MCF 10A (cell line): ENCODE measurements at regions not wholly inside any gene's neighbourhood (a gene's known extent, or its start where the extent isn't known, plus 50 kb on each side); places are given as distances from the start of the nearest gene placed in this dataset.
"Not testable (repeated sequence)": the region's sequence is repeated elsewhere in the genome, so short reads cannot be mapped to it uniquely, and the experiment has no call there.

Experiments used
- BruUV-seq: library from RNA; stranded (reverse); fragments of 400-500 nt; replicated peaks from 2 replicates; lab custom pipeline; 2021; lab: Mats Ljungman, UMichigan
- CTCF ChIA-PET: fragments of 300-600 bp; sonication (Branson Sonifier 250); formaldehyde crosslinking; extraction: SDS; loops from one replicate; lab custom pipeline; 2021; ENCODE audit warnings: antibody characterized with exemption, inconsistent platforms; lab: Yijun Ruan, JAX
- POLR2A ChIA-PET: fragments of 300-600, 350-650 bp; sonication (Branson Sonifier 250); formaldehyde crosslinking; extraction: SDS; loops from one replicate; lab custom pipeline; 2020; ENCODE audit warnings: antibody characterized with exemption, inconsistent platforms; lab: Yijun Ruan, JAX
- DNase-seq: peaks from one replicate; pipeline ENCODE4 v3.0.0-alpha.2; 2018; ENCODE audit not compliant: unreplicated experiment
- H3K27ac Mint-ChIP-seq: one replicate; pipeline ENCODE4 v1.8.0; 2022; ENCODE audit warnings: mild to moderate bottlenecking, low read depth, mixed read lengths; ENCODE audit not compliant: unreplicated experiment
- H3K27me3 Mint-ChIP-seq: one replicate; pipeline ENCODE4 v1.8.0; 2022; ENCODE audit warnings: mixed read lengths; ENCODE audit not compliant: insufficient read depth, unreplicated experiment
- H3K36me3 Mint-ChIP-seq: one replicate; pipeline ENCODE4 v1.8.0; 2022; ENCODE audit warnings: mild to moderate bottlenecking, moderate library complexity, mixed read lengths; ENCODE audit not compliant: insufficient read depth, unreplicated experiment
- H3K4me1 Mint-ChIP-seq: one replicate; pipeline ENCODE4 v1.8.0; 2022; ENCODE audit warnings: mixed read lengths; ENCODE audit not compliant: insufficient read depth, unreplicated experiment
- H3K4me3 Mint-ChIP-seq: one replicate; pipeline ENCODE4 v1.8.0; 2022; ENCODE audit warnings: mild to moderate bottlenecking, moderate library complexity, mixed read lengths; ENCODE audit not compliant: unreplicated experiment
- H3K9me3 Mint-ChIP-seq: one replicate; pipeline ENCODE4 v1.8.0; 2022; ENCODE audit warnings: mixed read lengths; ENCODE audit not compliant: unreplicated experiment
- intact Hi-C: fragments of 100-400 bp; cut with micrococcal nuclease; formaldehyde crosslinking; loops from 2 replicates; pipeline ENCODE4 v1.14.1; 2022
- TF ChIP-seq, protein P1 (sequence below): fragments of 200-600 bp; IDR thresholded peaks from one replicate; pipeline ENCODE4 v1.8.0; 2022; ENCODE audit warnings: antibody characterized with exemption, mild to moderate bottlenecking; ENCODE audit not compliant: unreplicated experiment

DNA sequence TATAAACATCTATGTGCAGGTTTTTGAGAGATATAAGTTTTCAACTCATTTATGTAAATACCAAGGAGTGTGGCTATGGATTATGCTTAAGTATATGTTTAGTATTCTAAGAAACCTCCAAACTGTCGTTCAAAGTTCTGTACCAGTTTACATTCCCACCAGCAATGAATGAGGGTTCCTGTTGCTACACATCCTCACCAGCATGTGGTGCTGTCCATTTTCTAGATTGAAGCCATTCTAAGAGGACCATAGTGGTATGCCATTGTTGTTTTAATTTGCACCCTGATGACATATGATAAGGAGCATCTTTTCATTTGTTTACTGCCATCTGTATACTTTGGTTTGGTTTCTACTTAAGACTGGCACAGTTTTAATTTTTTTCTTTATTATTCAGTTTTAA is 2097.9 kb downstream of the LRRC4C start:
- intact Hi-C loops = no loop called here
- Mint-ChIP-seq H3K27me3 (no peaks in the 10 kb centered on the region), H3K36me3 (no peaks in the 10 kb centered on the region), H3K4me1 (peaks cover 7% of the 10 kb centered on the region), H3K9me3 (no peaks in the 10 kb centered on the region), H3K27ac (no peak overlapping the region), H3K4me3 (no peak overlapping the region)
- DNase-seq = no peak
- ChIA-PET POLR2A (interaction anchor here (1.3 kb wide), 1 partner anchor 1198 kb away, joined by 3 read pairs; no protein-coding TSS in a partner anchor), CTCF (no interaction called here)
- TF ChIP-seq, protein P1, sequence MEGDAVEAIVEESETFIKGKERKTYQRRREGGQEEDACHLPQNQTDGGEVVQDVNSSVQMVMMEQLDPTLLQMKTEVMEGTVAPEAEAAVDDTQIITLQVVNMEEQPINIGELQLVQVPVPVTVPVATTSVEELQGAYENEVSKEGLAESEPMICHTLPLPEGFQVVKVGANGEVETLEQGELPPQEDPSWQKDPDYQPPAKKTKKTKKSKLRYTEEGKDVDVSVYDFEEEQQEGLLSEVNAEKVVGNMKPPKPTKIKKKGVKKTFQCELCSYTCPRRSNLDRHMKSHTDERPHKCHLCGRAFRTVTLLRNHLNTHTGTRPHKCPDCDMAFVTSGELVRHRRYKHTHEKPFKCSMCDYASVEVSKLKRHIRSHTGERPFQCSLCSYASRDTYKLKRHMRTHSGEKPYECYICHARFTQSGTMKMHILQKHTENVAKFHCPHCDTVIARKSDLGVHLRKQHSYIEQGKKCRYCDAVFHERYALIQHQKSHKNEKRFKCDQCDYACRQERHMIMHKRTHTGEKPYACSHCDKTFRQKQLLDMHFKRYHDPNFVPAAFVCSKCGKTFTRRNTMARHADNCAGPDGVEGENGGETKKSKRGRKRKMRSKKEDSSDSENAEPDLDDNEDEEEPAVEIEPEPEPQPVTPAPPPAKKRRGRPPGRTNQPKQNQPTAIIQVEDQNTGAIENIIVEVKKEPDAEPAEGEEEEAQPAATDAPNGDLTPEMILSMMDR = no peak
- BruUV-seq = no TSS peak

DNA sequence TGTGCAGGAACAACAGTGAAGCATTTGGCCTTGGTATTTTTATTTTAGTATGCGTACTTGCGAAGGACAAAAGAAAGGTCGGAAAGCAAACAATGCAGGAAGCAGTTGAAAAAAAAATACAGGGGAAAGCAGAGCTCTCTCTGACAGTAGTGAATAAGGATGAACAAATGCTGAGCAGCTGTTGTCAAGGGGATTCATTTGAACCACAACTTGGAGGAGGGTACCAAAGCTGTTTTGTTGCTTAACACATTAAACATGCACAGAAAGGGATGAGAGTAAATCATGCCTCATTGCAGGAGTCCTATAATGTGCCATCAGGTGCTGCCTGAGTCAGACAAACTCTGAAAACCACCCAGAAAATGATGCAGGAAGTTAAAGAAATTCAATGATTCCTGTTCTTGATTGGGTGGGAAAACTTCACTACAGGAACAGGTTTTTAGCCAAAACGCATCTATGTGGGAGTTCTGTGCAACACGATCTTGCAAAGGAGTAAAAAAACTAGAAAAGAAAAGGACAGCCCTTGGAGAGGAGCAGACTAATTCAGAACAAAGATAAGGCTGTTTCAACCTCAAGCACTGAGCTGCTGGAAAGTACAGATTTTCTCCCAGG is 2113.5 kb downstream of the LRRC4C start:
- TF ChIP-seq, protein P1 = no peak
- H3K9me3 Mint-ChIP-seq = no peaks in the 10 kb centered on the region
- DNase-seq = no peak
- no peaks in the 10 kb centered on the region for H3K4me1 Mint-ChIP-seq
- no peak overlapping the region for H3K27ac Mint-ChIP-seq
- BruUV-seq = no TSS peak
- ChIA-PET POLR2A (no interaction called here), CTCF (no interaction called here)
- no peaks in the 10 kb centered on the region for H3K27me3 Mint-ChIP-seq
- H3K4me3 Mint-ChIP-seq = no peak overlapping the region
- intact Hi-C loops = no loop called here
- no peaks in the 10 kb centered on the region for H3K36me3 Mint-ChIP-seq

DNA sequence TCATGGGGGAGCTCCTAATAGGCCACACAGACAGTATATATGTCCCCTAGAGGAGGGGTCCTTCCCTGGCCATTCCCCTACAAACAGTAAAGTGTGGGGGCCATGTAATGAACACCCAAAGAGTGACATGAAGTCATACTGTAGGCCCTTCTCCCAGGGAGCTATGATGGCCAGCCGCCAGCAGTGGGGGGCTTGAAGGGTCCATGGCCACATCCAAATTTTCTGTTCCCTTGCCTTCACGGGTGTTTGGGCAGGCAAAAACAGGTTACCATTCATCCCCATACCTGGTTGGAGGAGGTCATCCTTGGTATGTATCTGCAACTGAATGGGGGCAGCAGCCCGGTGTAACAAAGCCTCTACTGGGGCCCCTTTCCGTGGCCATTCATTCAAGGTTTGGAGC is 2118.0 kb downstream of the LRRC4C start:
- H3K4me1 Mint-ChIP-seq = no peaks in the 10 kb centered on the region
- no peaks in the 10 kb centered on the region for H3K36me3 Mint-ChIP-seq
- no peak overlapping the region for H3K27ac Mint-ChIP-seq
- H3K27me3 Mint-ChIP-seq = no peaks in the 10 kb centered on the region
- no peak for DNase-seq
- intact Hi-C loops = no loop called here
- H3K4me3 Mint-ChIP-seq = no peak overlapping the region
- CTCF ChIA-PET = interaction anchor here (0.6 kb wide), 1 partner anchor 784 kb away, joined by 4 read pairs; no protein-coding TSS in a partner anchor
- TF ChIP-seq, protein P1 = no peak
- peaks cover 17% of the 10 kb centered on the region for H3K9me3 Mint-ChIP-seq
- no TSS peak for BruUV-seq
- POLR2A ChIA-PET = no interaction called here

DNA sequence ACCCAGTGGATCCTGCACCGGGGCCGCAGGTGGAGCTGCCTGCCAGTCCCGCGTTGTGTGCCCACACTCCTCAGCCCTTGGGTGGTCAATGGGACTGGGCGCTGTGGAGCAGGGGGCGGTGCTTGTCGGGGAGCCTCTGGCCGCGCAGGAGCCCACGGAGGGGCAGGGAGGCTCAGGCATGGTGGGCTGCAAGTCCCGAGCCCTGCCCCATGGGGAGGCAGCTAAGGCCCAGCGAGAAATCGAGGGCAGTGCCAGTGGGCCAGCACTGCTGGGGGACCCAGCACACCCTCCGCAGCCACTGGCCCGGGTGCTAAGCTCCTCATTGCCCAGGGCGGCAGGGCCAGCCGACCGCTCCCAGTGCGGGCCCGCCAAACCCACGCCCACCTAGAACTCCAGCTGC is 2126.4 kb downstream of the LRRC4C start:
- H3K4me3 Mint-ChIP-seq, BruUV-seq, H3K36me3 Mint-ChIP-seq, POLR2A ChIA-PET, intact Hi-C loops, H3K4me1 Mint-ChIP-seq, DNase-seq, H3K27me3 Mint-ChIP-seq, H3K27ac Mint-ChIP-seq, H3K9me3 Mint-ChIP-seq: not testable (repeated sequence)
- CTCF ChIA-PET = interaction anchor here (0.7 kb wide), 1 partner anchor 1387 kb away, joined by 3 read pairs; no protein-coding TSS in a partner anchor
